Esophagus muscularis mucosa (tissue), 3 donors: ENCODE measurements at regions not wholly inside any gene's neighbourhood (a gene's known extent, or its start where the extent isn't known, plus 50 kb on each side); places are given as distances from the start of the nearest gene placed in this dataset.

Experiments
- POLR2A ChIP-seq: fragments of 450-650 bp; IDR thresholded peaks from one replicate; pipeline ENCODE4 v1.6.1; 2017; ENCODE audit warnings: antibody characterized with exemption, moderate library complexity, mild to moderate bottlenecking, low read depth
- POLR2AphosphoS5 ChIP-seq, 2 donors: sonication (generic); formaldehyde crosslinking; IDR thresholded peaks; one replicate each; pipeline ENCODE4 v1.6.1; 2017; ENCODE audit warnings: antibody characterized with exemption in 2 of 2
- TF ChIP-seq, protein P1 (sequence below), 3 experiments: fragments of 200-600 bp in 2 of 3; fragments of 450-650 bp in 1 of 3; sonication (generic) in 2 of 3; IDR thresholded peaks; one replicate each; pipeline ENCODE4 v1.5.1; 2017 to 2019; ENCODE audit warnings: antibody characterized with exemption in 3 of 3, mild to moderate bottlenecking in 2 of 3, moderate library complexity in 1 of 3

DNA sequence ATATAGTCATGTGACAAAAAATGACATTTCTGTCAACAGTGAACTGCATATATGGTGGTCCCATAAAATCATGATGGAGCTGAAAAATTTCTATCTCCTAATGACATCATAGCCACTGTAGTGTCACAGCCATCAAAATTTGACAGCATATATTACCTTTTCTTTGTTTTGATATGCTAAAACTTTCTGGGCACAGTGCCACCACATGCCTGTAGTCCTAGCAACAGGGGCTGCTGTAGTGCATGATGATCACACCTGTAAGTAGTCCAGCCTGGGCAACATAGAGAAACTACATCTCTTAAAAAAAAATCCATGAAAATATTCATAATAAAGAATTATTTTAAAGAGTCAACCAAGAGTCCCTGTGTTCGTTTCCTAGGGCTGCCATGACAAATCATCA is 155.5 kb upstream of the SERTAD2 start:
- no peak for TF ChIP-seq POLR2A
- TF ChIP-seq, protein P1, sequence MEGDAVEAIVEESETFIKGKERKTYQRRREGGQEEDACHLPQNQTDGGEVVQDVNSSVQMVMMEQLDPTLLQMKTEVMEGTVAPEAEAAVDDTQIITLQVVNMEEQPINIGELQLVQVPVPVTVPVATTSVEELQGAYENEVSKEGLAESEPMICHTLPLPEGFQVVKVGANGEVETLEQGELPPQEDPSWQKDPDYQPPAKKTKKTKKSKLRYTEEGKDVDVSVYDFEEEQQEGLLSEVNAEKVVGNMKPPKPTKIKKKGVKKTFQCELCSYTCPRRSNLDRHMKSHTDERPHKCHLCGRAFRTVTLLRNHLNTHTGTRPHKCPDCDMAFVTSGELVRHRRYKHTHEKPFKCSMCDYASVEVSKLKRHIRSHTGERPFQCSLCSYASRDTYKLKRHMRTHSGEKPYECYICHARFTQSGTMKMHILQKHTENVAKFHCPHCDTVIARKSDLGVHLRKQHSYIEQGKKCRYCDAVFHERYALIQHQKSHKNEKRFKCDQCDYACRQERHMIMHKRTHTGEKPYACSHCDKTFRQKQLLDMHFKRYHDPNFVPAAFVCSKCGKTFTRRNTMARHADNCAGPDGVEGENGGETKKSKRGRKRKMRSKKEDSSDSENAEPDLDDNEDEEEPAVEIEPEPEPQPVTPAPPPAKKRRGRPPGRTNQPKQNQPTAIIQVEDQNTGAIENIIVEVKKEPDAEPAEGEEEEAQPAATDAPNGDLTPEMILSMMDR (IDR thresholded peaks at IDR 0.05), result no peak
- TF ChIP-seq POLR2AphosphoS5 (IDR thresholded peaks at IDR 0.05), result no peak
